HG02938 (cell line): ENCODE measurements at regions not wholly inside any gene's neighbourhood (a gene's known extent, or its start where the extent isn't known, plus 50 kb on each side); places are given as distances from the start of the nearest gene placed in this dataset.
"Not testable (repeated sequence)": the region's sequence is repeated elsewhere in the genome, so short reads cannot be mapped to it uniquely, and the experiment has no call there.

Experiments used
- ATAC-seq: cut with Tn5 transposase; IDR thresholded peaks from one replicate; pipeline ENCODE4 v1.9.1; 2021; ENCODE audit warnings: mild to moderate bottlenecking, moderate library complexity; ENCODE audit not compliant: unreplicated experiment

DNA sequence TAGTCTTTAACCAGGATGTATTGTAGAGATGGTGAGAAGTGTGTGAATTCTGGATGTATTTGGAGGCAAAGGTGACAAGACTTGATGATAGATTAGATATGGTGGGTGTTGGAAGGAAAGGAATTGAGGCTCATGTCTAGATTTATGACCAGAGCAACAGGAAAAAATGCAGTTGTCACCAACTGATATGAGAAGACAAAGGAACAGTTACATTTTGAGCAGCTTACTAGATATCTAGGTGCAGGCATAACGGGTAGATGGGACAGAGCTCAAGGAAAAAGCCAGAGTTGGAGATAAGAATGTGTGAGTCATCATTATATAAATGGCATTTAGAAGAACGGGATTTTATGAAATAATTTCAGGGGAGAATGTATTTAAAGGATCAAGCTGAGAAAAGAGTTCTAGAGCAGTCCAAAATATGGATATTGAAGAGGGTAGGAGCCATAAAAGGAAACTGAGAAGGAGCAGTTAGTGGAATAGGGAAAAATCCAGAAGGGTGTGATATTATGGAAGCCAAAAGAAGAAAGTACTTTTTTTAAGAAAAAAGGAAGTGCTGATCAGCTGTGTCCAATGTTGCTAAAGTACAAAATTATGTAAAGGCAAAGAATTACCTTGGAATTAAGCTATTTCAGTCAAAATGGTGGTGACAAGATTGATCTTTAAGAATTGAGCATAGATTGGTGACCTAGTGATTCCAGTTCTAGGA, 262.5 kb downstream of the CGGBP1 start:
- ATAC-seq: no peak

DNA sequence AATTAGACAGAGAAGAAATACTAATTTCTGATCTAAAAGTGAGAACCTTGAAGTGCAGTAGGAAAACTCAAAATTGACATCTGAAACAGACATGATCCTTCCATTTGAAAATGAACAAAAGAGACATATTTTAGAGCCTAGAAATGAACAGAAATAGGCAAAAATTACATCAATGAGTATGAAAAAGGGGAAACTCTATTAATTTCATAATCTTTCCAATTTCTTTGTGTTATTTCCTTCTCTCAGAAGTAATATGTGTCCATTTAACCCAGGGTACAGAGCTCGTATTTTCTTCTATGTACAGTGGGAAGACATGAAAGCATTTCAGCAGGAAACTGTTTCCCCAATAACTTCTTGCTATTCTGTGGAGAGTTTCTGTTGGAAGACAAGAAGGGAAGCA, 263.1 kb downstream of the CGGBP1 start:
- ATAC-seq: no peak

DNA sequence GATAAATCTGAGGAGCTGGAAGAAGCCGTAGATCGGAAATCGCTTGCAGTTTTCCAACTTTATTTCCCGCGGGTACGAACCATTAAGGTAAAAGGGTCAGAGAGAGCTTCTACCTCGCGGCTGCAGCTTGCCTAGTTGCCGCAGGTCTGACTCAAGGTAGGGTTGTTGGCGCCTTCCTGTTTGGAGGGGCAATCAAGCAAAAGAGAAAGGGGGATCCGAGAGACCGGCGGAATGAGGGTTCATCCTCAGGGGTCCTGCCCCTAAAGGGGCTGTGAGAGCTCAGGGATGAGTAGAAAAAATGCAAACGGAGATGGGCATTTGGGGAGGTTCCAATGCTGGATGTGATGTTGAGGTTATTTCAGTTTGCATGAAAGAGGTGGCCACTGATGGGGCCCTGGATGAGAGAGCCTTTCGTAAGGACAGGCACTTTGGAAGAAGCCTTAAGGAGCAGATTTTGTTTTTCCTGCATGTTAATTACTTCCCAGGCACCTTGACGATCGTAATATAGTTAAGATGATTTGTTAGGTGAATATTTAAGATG, 265.4 kb downstream of the CGGBP1 start:
- no peak for ATAC-seq

DNA sequence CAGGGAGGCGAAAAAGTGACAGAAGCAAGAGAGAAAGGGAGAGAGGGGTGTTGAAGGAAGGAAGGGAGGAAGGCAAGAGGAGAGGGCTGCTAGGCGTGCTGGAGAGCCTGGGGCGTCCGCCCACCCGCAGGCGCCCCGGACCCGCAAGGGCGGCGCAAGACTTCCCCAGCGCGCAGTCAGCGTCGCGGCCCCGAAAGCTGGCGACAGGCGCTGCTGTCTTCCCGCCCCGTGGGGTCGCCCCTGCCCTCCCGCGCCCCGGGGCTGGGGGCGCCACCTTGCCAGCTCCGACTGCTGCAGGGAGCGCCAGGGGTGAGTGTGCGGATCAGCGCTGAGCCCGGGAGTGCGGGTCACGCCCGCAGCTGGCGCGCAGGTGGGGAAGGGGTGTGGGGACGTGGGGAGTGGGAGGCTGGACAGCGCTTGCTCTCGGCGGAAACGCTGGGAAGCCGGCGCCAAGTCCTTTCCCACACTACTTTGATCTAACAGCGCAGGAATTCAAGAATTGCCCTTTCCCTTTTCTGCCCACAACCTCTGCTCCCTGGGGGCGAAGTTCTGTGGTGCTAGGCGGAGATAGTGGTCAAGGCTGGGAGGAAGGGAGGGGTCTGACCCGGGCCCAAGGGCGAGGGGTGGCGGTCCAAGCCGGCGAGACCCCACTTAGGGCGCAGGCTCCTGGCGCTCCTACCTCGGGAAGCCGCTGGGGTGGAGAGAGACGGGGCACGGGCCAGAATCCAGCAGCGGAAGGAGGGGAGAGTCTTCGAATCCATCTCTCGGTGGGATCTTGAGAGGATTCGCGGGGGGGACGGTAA, 266.1 kb downstream of the CGGBP1 start, which contains the start of gene HTR1F:
Gene HTR1F (plus strand): TSS at position 173 of the 803 bp plus-strand sequence.
- ATAC-seq: no peak

DNA sequence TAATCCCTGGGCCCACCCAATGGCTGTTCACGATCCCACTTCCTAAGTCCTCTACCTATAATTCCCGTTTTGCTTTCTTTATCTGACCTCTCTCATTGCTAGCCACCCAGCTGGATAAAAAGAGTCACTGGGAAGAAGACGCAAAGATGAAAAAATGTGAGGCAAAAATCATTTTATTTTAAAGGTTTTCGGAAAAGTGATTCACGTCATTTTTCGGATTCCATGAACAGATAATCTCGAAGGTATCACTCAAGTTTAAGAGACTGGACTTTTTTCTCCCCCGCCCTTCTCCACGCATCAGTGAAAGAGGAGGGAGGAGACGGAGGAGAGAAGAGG, 266.6 kb downstream of the CGGBP1 start:
- no peak for ATAC-seq

DNA sequence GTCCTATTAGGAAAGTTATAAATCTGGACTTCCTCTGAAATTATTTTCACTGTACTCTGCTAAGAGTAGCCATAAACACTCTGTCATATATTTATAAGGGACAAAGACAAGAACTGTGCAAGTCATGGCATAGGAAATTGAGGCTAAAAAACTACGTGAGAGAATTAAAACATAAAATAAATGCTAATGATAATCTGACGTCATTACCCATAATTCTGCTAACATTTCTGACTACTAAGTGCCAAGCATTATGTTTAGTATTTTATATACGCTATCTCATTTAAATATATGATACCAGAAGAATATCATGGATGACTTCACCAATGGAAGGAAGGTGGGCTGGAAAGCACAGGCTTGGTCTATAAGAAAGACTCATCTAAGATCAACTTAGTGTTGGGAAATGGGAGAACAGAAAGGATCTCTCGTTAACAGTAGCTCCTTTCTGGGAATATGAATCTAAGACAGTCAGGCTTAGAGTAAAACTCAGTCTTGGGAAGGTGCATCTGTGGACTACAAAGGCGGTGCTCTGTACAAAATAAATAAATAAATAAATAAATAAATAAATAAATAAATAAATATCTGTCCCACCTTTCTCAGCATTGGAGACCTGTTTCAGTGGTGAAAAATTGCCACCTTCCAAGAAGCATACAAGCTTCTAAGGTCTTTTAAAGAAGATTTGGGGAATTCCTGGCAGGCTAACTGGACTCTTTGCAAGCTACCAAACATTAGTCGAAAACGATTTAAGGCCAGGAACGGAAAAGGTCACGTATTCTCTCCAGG, 267.4 kb downstream of the CGGBP1 start:
- no peak for ATAC-seq

DNA sequence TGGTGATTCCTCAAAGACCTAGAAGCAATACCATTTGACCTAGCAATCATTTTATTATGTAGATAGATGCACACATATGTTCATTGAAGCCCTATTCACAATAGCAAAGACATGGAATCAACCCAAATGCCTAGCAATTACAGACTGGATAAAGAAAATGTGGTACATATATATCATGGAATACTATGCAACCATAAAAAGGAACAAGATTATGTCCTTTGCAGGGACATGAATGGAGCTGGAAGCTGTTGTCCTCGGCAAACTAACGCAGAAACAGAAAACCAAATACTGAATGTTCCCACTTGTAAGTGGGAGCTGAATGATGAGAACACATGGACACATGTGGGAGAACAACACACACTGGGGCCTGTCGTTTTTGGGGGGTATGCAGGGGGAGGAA, 269.8 kb downstream of the CGGBP1 start:
- not testable (repeated sequence) for ATAC-seq

DNA sequence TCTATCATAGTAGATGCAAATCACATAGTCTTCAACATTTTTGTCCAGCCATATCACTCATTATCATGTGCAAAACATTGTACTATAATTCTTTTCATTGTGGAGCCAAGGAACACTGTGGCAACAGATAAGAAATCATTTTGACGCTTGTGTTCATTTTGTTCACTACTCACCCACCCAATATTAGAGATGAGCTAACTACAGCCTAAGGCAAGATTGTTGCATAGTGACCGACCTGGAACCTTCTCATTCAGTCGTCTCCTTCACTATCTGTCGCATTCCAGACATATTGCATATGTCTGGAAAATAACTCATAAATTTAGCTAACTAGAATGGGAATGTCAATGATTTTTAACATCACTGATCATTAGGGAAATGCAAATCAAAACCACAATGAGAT, 270.3 kb downstream of the CGGBP1 start:
- no peak for ATAC-seq

DNA sequence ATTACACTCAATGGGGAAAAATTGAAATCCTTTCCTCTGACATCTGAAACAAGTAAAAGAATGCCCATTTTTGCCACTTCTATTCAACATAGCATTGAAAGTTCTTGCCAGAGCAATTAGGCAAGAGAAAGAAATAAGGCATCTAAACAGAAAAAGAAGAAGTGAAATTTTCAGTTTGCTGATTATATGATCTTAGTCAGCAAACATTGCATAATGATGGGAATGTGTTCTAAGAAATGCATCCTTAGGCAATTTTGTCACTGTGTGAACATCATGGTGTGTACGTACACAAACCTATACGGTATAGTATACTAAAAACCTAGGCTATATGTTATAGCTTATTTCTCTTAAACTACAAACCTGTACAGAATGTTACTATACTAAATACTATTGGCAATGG, 278.0 kb downstream of the CGGBP1 start:
- ATAC-seq: no peak

DNA sequence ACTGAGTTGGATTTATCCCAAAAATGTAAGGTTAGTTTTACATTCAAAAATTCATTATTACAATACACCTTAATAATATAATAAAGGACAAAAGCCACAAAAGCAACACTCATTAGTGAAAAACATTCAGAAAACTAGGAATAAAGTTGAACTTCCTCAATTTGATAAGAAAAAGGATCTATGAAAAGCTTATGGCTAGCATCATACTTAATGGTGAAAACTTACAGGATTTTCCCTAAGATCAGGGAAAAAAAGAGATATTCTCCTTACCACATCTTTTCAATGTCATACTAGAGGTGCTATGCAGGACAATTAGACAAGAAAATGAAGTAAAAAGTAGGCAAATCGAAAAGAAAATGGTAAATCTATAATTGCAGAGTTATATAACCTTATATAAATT, 279.9 kb downstream of the CGGBP1 start:
- ATAC-seq: no peak

DNA sequence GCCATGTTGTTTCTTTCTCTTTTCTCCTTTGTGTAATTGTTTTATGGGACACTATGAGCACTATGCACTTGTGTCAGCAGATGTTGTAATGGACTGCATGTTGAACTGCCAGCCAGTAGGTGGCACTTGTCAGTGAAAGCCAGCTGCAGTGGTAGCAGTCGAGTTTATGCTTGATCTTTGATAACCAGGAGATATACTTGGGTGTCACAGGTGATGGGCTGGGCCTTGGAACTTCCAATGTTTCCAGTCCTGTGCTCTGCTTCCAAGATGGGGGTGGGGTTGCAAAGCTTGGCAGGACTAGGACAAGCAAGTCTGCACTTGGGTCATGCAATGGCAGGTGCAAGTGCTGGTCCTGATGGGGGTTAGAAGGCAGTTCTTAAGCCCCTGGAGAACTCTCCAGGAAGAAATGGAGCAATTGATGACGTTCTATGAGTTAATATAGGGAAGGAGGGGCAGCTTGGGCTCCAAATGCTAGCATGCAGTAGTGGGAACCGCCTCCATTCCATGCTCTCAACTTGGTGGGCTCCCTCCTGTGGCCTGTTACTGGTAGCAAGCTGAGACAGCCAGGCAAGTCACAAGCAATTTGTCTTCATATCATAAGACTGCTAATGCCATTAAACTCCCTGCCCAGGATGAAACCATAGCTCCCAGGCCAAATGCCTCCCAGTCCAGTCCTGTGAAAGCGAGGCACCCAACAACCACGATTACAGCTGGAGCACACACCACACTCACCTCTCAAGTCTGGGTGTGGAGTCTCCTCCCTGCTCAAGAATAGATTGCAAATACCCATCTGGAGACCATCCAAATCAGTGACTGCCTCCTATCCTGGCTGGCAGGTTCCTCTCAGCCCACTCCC, 287.2 kb downstream of the CGGBP1 start:
- ATAC-seq: peak; percentile 97

DNA sequence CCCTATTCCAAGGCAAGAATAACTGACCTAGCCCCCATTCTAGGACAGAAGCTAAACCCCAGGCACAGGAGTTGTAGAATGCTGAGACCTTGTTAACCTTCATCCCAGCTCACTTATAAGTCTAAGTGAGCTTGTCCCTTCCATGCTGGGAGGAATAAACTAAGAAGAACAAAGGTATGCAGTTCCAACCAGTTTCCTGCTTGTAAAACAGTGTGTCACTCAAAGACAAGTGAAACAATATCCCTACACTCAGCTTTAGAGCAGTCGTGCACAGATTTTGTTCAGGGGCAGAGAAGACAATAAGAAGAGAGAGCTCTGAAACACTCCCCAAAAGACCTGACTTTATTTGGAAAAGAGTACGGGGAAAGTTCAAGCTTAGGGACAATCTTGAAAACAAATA, 292.1 kb downstream of the CGGBP1 start:
- ATAC-seq: no peak

DNA sequence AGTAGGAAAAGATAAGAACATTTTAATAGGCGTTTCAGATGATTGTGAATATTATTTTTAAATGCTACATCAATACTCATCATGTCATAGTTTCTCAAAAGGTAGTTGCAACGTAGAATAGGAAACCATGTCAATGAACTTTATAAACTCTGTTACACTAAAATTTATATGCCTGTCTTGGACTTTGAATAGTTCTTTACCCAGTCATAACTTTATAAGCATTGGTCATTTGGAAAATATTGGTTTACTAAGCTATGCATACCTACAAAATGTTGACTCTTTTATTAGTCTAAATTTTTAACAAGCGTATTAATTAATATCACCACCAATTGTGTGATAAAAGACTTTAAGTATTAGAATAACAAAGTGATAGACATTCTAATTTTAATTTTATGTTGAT, 293.5 kb downstream of the CGGBP1 start:
- no peak for ATAC-seq

DNA sequence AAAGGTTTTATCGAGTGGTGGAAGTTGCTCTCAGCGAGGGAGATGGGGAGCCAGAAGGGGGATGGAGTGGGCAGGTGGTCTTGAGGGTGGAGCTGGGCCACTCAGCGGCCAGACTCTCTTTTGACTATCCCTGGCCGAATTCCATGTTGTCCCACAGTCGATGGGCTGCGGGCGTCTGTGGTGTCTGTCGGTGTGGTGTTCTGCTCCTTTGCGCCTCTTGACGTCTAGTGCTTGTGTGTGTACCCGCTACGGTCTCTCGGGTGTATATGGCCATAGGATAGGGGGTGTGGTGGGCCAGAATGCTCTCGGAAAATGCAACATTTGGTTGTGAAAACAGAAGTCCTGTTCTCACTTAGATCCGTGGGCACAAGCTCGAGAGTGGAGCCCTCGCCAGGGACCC, 297.0 kb downstream of the CGGBP1 start:
- no peak for ATAC-seq

DNA sequence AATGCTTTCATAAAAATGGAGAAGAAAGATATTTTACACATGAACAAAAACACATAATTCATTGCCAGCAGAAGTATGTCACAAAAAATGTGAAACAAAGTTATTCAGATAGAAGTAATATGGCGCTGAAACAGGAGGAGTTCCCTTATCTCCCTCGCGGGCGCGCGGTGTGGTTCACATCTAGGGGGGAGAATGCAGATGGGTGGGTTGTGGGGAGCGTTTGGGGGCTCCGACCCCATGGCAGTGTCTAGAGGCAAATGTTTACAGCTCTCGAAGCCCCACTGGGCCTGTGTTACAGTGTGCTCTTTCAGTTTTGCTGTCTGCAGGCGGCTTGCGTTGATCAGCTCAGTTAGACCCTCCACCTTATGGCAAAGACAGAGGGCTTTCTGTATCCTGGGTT, 297.5 kb downstream of the CGGBP1 start:
- ATAC-seq: no peak

DNA sequence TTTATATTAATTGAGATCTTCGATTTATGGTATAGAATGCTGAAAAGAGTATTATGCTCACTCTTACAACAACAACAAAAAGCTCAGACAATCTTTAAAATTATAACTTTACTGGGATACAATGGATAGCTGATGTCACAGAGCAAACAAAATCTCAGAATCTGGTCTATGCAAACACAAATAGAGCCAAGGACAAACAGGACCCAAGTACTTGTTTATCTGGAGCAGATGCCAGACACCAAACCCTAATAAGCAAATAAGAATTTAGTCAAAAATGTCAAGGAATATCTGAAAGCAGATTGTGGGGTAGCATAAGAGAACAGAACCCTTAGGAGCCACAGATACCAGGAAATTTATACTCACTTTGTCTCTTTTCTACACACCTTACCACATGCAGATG, 302.2 kb downstream of the CGGBP1 start:
- ATAC-seq: no peak

DNA sequence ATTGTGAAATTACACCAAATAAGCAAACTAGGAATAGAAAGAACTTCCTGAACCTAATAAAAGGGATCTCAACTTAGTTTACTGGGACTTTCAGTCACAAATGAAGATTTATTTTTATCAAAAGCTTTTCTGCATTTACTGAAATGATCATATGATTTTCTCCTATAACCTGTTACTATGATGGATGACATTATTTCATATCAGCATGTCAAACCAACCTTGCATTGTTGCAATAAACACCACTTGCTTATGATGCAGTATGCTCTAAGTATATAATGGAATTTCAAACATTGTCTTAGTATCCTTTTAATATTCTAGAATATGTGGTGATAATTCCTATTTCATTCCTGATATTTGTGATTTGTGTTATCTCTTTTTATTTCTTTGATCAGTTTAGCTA, 303.0 kb downstream of the CGGBP1 start:
- ATAC-seq: no peak

DNA sequence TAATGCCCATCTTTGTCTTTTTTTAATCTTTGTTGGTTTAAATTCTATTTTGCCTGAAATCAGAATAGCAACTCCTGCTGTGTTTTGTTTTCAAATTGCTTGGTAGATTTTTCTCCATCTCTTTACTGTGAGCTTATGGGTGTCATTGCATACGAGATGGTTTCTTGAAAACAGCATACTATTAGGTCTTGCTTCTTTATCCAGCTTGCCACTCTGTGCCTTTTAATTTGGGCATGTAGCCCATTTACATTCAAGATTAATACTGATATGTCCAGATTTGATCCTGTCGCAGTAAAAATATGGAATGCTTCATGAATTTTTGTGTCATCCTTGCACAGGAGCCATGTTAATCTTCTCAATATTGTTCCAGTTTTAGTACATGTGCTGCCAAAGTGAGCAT, 316.6 kb downstream of the CGGBP1 start:
- ATAC-seq: no peak

DNA sequence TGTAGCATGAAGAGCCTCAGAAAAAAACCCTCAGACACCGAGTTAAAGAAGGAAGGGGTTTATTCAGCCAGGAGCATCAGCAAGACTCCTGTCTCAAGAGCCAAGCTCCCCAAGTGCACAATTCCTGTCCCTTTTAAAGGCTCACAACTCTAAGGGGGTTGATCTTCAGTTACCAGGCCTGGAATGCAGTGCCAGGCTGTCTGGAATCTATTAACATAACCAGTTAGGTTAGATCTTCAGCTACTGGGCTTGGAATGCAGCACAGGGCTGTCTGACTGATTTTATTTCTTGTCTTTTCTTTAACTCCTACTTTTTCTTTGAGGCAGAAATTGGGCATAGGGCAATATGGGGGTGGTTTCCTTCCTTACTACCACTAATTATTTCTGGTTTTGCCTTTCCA, 317.9 kb downstream of the CGGBP1 start:
- ATAC-seq: not testable (repeated sequence)

DNA sequence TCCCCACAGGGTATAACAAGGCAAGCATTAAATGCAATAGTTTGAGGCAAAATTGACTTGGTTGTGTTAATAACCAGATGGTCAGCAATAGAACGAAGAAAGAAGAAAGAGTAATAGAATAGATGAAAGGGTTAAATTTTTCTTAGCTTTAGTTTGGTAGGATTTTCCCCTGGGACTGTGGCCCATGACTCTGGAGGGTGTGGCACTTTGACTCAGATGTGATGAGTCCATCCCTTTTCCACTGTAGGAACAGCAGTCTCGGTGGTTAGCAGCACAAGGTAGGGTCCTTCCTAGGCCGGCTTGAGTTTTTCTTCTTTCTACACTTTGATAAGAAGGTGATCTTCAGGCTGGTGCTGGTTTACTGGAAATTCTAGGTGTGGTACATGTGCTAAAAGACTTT, 321.0 kb downstream of the CGGBP1 start:
- not testable (repeated sequence) for ATAC-seq
